DND-41 (cell line): ENCODE measurements at regions not wholly inside any gene's neighbourhood (a gene's known extent, or its start where the extent isn't known, plus 50 kb on each side); places are given as distances from the start of the nearest gene placed in this dataset.

Source experiments
- ATAC-seq: fragments of 200-7000 bp; cut with Tn5 transposase; 3 replicates; pipeline ENCODE4 v1.9.1; 2021; ENCODE audit warnings: low read depth; ENCODE audit not compliant: insufficient read depth
- DNase-seq: peaks from one replicate; pipeline ENCODE4 v3.0.0-alpha.2; 2020
- H2AFZ ChIP-seq: 2 replicates; pipeline ENCODE4 v1.6.0; 2012; ENCODE audit warnings: low read depth, low read length
- H3K27ac ChIP-seq: 2 replicates; pipeline ENCODE4 v1.5.1; 2012; ENCODE audit warnings: low read length, inconsistent platforms
- H3K27me3 ChIP-seq: fragments of 200-600 bp; sonication (generic); 2 replicates; pipeline ENCODE4 v1.6.0; 2012; ENCODE audit warnings: low read length, mild to moderate bottlenecking, inconsistent platforms; ENCODE audit not compliant: insufficient read depth, poor library complexity
- H3K36me3 ChIP-seq: 2 replicates; pipeline ENCODE4 v1.5.1; 2012; ENCODE audit warnings: low read length, inconsistent platforms; ENCODE audit not compliant: insufficient read depth
- H3K4me1 ChIP-seq: 2 replicates; pipeline ENCODE4 v1.5.1; 2012; ENCODE audit warnings: mild to moderate bottlenecking, low read length; ENCODE audit not compliant: insufficient read depth
- H3K4me2 ChIP-seq: 2 replicates; pipeline ENCODE4 v1.6.0; 2012; ENCODE audit warnings: mild to moderate bottlenecking, moderate library complexity, low read length, inconsistent platforms; ENCODE audit not compliant: insufficient read depth
- H3K4me3 ChIP-seq, 2 experiments: fragments of 200-600 bp in 1 of 2; shearing (Covaris generic) in 1 of 2; 2 replicates each; pipeline ENCODE4 v1.5.1; 2012 to 2016; ENCODE audit warnings: inconsistent platforms in 2 of 2, low read length in 2 of 2, mild to moderate bottlenecking in 2 of 2, low read depth in 1 of 2, moderate library complexity in 1 of 2
- H3K79me2 ChIP-seq: 2 replicates; pipeline ENCODE4 v1.6.0; 2012; ENCODE audit warnings: low read length, inconsistent platforms; ENCODE audit not compliant: insufficient read depth
- H3K9ac ChIP-seq: 2 replicates; pipeline ENCODE4 v1.6.0; 2012; ENCODE audit warnings: low read depth, mild to moderate bottlenecking, inconsistent platforms, low read length, moderate library complexity
- H3K9me3 ChIP-seq: 2 replicates; pipeline ENCODE4 v1.5.1; 2012; ENCODE audit warnings: low read length, moderate library complexity, mild to moderate bottlenecking, inconsistent platforms; ENCODE audit not compliant: insufficient read depth, severe bottlenecking
- H4K20me1 ChIP-seq: 2 replicates; pipeline ENCODE4 v1.6.0; 2012; ENCODE audit warnings: low read length; ENCODE audit not compliant: insufficient read depth
- EZH2 ChIP-seq: IDR thresholded peaks from 3 replicates; pipeline ENCODE4 v1.6.1; 2012; ENCODE audit warnings: borderline replicate concordance, low read depth, mild to moderate bottlenecking, moderate library complexity, low read length, inconsistent platforms; ENCODE audit not compliant: severe bottlenecking
- TF ChIP-seq, protein P1 (sequence below): IDR thresholded peaks from 2 replicates; pipeline ENCODE4 v1.5.1; 2012; ENCODE audit warnings: borderline replicate concordance, low read length, moderate library complexity, mild to moderate bottlenecking; ENCODE audit not compliant: poor library complexity, severe bottlenecking; ENCODE audit errors: extremely low read depth

DNA sequence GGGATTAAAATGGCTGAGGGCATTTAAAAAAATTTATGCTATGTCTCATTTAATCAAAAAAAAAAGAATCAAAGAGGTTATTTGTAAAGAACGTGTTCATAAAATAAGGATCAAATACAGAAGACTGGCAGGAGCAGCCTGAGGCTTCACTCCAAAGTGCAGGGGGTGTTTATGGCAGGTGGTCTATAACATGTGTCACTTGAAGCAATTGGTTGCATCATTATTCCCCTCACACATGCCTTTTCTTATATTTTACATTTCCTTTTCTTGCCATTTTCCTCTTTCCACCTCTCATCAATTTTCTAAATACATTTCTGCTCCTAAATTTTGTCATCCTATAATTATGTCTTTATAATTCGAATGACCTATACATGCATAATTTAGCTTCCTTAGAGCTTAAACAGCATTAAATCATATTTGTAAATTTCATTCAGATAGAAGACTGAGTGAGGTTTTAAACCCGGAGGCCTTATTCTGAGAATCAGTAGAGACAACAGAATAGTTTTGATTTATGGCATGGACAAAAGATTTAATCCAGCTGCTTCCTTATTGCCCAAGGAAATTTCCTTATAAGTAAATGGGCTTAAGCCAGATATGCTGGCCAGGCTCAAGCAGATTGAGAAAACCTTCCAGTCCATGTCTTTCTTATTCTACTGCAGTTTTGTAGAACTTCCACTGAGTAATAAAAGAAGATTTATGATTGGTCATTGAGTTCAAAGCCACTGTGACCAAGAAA is 322.8 kb downstream of the TGFB2 start:
- H3K27me3 ChIP-seq, result no peaks in the 10 kb centered on the region
- no peak overlapping the region for H3K27ac ChIP-seq
- no peaks in the 10 kb centered on the region for H3K36me3 ChIP-seq
- ATAC-seq (no peak), DNase-seq (no peak)
- H3K9me3 ChIP-seq, result no peaks in the 10 kb centered on the region
- H3K9ac ChIP-seq, result no peak overlapping the region
- no peak overlapping the region for H2AFZ ChIP-seq
- H4K20me1 ChIP-seq, result no peaks in the 10 kb centered on the region
- no peak overlapping the region for H3K4me3 ChIP-seq
- TF ChIP-seq, protein P1, sequence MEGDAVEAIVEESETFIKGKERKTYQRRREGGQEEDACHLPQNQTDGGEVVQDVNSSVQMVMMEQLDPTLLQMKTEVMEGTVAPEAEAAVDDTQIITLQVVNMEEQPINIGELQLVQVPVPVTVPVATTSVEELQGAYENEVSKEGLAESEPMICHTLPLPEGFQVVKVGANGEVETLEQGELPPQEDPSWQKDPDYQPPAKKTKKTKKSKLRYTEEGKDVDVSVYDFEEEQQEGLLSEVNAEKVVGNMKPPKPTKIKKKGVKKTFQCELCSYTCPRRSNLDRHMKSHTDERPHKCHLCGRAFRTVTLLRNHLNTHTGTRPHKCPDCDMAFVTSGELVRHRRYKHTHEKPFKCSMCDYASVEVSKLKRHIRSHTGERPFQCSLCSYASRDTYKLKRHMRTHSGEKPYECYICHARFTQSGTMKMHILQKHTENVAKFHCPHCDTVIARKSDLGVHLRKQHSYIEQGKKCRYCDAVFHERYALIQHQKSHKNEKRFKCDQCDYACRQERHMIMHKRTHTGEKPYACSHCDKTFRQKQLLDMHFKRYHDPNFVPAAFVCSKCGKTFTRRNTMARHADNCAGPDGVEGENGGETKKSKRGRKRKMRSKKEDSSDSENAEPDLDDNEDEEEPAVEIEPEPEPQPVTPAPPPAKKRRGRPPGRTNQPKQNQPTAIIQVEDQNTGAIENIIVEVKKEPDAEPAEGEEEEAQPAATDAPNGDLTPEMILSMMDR, result no peak
- no peak for TF ChIP-seq EZH2
- no peak overlapping the region for H3K4me2 ChIP-seq
- H3K4me1 ChIP-seq, result no peaks in the 10 kb centered on the region
- no peaks in the 10 kb centered on the region for H3K79me2 ChIP-seq

DNA sequence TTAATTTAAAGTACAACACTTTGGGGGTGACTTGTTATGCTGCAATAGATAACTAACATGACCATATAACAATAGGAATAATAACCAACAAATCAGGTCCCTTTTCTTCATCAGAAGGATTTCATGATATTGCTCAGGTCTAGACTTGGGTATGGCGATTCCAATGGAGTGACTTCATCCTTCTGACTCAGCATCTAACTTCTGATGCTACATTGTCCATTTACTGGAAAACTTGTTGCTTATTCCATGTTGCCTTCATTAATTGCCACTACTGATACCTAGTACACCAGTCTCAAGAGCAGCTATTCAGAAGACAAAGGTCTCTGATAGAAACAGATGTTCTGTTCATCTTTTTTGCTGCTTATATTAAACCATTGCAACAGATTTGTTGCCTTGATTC is 324.3 kb downstream of the TGFB2 start:
- Histone ChIP-seq H3K4me3 (no peak overlapping the region), H3K9me3 (no peaks in the 10 kb centered on the region), H3K79me2 (no peaks in the 10 kb centered on the region), H3K4me2 (no peak overlapping the region), H3K27me3 (no peaks in the 10 kb centered on the region), H2AFZ (no peak overlapping the region), H3K36me3 (no peaks in the 10 kb centered on the region), H3K27ac (no peak overlapping the region), H3K4me1 (no peaks in the 10 kb centered on the region), H4K20me1 (no peaks in the 10 kb centered on the region), H3K9ac (no peak overlapping the region)
- DNase-seq, result no peak
- ATAC-seq, result no peak
- TF ChIP-seq EZH2, result no peak
- TF ChIP-seq, protein P1, result no peak

DNA sequence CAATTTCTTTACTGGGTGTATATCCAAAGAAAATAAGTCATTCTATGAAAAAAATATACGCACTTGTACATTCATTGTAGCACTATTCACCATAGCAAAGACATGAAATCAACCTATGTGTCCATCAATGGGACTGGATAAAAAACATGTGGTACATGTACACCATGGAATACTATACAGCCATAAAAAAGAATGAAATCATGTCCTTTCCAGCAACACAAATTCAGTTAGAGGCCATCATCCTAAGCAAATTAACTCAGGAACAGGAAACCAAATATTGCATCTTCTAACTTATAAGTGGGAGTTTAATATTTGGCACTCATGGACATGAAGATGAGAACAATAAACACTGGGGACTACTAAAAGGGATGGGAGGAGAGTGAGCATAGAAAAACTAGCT is 325.7 kb downstream of the TGFB2 start:
- DNase-seq (no peak), ATAC-seq (no peak)
- H3K4me2 ChIP-seq, result no peak overlapping the region
- no peak overlapping the region for H2AFZ ChIP-seq
- no peaks in the 10 kb centered on the region for H3K36me3 ChIP-seq
- H4K20me1 ChIP-seq, result no peaks in the 10 kb centered on the region
- TF ChIP-seq, protein P1, result no peak
- no peak for TF ChIP-seq EZH2
- no peaks in the 10 kb centered on the region for H3K4me1 ChIP-seq
- no peaks in the 10 kb centered on the region for H3K9me3 ChIP-seq
- no peak overlapping the region for H3K9ac ChIP-seq
- H3K4me3 ChIP-seq, result no peak overlapping the region
- H3K79me2 ChIP-seq, result no peaks in the 10 kb centered on the region
- H3K27ac ChIP-seq, result no peak overlapping the region
- H3K27me3 ChIP-seq, result no peaks in the 10 kb centered on the region

DNA sequence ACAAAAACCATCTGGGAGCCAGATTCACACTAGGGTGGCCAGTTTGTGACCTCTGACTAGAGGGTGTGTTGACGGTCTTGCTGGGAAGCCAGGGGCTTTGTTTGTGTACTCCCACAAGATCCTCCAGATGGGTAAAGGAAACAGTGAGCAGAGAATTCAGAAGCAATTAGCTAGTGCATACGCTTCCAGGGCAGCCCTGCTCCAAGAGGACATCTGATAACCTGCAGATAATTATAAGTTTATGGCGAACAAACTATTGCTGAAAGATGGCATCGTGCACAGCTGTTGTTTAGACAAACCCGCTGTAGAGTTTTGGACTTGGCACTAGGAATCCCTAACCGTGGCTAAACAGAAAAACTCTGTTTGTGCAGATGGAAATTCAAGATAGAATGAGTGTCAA is 326.4 kb downstream of the TGFB2 start:
- Histone ChIP-seq H3K4me3 (no peak overlapping the region), H3K9ac (no peak overlapping the region), H3K4me2 (no peak overlapping the region), H3K9me3 (no peaks in the 10 kb centered on the region), H3K79me2 (no peaks in the 10 kb centered on the region), H2AFZ (no peak overlapping the region), H3K4me1 (no peaks in the 10 kb centered on the region), H4K20me1 (no peaks in the 10 kb centered on the region), H3K27ac (no peak overlapping the region), H3K27me3 (no peaks in the 10 kb centered on the region), H3K36me3 (no peaks in the 10 kb centered on the region)
- ATAC-seq, result no peak
- DNase-seq, result no peak
- TF ChIP-seq, protein P1, result no peak
- no peak for TF ChIP-seq EZH2
